ENCODE measurements at regions not wholly inside any gene's neighbourhood (a gene's known extent, or its start where the extent isn't known, plus 50 kb on each side); places are given as distances from the start of the nearest gene placed in this dataset.
"Not testable (repeated sequence)": the region's sequence is repeated elsewhere in the genome, so short reads cannot be mapped to it uniquely, and the experiment has no call there.

DNA sequence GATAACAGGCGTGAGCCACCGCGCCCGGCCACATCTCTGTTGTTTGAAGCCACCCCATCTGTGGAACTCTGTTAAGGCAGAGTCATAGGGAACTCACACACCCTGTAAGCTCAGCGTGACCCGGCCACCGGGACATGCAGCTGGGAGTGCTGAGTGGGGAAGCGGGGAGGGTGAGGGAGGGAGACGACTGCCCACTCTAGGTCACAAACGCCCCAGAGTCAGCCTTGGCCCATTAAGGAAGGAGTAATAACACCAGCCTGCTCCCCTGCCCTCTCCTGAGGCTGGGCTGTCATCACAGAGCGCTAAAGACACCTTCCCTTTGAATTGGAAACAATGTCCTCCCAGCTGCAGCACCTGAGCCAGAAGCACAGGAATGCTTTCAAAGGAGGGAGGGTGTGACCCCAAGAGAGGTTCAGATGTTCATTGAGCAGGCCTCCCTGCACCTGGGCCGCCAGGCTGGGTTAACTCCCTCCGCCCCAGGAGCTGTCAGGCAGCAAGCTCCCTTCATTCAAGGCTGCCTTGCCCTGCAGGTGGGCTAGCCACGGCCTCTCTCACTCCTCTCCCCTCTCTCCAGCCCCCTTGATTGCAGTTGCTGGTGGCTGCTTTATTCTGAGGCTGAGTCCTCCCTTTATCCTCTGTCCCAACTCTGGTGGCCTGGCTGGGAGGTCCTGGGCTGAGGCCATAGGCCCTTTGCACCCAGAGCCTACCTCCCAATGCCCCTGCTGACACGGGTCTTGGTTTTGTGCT lies 77.2 kb upstream of the HPCAL1 start:
- DNase-seq: peak; percentile 11

DNA sequence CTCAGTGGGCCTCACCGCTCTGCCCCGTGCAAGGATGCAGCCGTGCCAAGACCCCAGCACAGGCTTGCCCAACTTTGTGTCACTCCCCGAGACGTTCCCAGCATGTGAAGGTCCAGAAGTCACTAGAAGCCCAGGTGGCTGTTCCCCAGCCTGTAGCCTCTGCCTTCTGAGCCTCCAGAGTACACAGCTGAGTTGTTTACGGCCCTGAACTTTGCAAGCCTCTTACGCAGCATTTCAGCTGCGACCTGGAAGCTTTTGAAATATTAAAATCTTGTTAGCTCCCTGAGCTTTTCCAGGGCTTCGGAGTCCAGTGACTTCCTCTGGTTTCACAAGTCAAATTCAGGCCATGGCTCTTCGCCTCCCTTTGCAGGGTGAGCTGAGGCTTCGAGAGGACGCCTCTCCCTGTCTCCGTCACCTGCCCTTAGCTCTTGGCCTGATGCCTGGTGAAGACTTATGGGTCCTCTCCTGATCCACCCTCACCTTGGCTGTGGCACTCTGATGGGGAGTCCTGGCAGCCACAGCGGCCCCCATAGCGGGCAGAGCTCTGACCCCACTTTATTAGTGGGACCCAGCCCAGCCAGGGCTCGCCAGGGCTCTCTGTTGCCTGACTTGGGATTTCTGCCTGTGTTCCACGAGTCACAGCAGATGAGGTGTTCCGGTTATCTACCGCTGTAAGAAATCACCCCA lies 76.5 kb upstream of the HPCAL1 start:
- DNase-seq: peak; percentile 10

DNA sequence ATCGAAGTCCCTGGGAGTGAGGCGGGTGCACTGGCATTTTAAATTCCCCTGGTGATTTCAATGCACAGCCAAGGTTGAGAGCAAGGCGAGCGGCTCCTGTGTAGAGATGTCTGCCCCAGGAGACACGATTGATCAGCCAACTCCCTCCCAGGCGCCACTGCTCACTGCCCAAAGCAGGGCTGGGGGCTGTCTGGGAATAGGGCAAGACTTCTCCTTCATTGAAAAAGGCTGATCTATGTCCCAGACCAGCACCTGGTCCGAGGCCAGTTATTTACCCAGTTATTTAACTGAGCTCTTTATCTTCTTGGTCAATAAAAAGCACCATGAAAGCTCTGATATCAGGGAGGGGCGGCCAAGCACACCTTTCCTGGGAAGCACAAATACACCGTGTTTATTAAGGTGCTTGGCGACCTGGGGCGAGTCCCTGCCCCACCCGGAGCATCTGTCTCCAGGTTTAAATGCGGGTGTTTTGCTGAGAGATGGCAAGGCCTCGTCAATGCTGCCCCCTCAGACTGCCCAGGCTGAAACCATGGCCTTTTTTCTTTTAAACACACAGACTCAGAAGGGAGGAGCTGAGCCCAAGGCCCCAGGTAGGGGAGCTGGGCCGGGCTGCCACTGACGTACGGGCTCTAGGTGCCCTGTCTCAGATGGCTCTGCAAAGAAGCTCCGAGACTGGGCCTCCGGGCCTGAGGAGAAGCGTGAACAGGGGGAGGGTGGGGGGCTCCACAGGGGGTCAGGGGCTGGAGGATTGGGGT lies 73.9 kb upstream of the HPCAL1 start:
- peak; percentile 5 for DNase-seq

DNA sequence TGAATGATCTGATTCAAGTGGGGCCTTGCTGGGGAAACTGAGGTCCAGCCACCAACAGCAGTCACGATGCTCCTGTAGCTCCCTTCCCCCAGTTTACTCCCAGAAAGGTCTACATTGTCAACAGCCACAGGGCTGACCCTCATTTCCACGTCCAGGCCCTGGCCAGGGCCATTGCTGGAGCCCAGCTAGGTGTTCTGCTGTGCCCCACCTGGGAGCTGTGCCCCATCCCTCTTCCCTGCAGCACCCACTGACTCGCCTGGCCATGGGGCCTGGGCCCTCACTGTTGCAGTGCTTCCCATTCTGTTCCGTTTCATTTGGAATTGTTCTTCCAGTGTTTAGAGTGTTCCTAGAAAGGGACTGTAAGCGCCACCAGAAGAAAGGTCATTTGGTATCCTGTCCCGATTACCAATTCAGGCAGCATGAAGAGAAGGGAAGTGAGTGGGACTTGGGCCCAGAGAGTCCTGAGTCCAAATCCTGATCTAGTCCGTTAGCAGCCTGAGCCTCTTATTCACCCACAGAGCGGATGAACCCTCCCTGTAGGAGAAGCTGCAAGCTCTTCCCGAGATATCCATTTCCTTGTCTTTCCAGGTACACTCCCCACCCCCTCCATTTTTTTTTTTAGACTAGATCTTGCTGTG lies 73.1 kb upstream of the HPCAL1 start:
- DNase-seq: peak; percentile 9

DNA sequence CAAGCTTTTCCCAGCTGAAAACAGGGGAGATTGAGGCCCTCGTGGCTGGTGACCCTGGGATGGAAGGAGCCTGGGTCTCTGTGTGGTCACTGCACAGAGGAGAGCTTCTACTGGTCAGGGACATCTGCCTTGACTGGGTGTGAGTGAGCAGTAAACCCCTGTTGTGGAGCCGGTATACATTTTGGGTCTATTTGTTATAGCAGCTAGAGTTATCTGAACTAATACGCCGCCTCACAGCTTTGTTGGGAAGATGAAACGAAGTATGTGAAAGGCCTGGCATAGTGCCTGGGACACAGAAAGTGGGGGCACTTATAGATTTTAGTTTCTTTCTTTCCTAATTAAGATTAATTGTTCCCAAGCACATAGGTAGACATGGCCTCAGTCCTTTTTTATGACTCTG lies 72.2 kb upstream of the HPCAL1 start:
- DNase-seq: no peak

DNA sequence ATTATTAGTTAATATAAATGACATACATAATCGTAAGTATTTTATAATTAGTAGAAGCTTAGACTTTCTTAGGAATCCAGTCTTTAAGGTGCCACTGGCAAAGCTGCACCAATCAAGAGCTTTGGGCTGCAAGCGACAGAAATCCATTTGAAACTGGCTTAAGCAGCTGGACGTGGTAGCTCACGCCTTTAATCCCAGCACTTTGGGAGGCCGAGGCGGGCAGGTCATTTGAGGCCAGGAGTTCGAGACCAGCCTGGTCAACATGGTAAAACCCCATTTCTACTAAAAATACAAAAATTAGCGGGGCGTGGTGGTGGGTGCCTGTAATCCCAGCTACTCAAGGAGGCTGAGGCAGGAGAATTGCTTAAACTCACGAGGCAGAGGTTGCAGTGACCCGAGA lies 71.8 kb upstream of the HPCAL1 start:
- not testable (repeated sequence) for DNase-seq

DNA sequence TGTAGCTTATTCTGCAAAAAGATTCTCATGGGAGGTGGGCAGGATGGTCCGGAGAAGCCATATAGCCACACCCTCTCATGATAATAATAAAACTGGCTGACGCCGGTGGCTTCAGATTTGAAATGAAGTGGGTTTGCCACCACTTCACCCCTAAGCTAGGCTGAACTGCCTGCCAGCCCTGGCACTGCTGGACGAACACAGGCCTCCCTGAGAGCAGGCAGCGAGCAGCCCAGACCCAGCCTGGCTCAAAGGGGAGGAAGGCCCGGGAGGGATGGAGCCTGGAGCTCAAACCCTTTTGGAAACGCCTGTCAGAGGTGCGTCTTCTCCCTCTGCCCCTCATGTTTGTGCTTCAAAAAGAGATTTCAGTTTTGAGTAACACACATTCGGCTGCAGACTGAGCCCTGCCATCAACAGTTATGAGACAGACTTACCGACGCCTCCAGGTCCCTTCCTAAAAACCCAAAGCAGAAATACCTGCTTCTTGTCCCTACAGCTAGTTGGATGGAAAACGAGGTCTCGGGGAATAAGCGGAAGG lies 71.1 kb upstream of the HPCAL1 start:
- no peak for DNase-seq

DNA sequence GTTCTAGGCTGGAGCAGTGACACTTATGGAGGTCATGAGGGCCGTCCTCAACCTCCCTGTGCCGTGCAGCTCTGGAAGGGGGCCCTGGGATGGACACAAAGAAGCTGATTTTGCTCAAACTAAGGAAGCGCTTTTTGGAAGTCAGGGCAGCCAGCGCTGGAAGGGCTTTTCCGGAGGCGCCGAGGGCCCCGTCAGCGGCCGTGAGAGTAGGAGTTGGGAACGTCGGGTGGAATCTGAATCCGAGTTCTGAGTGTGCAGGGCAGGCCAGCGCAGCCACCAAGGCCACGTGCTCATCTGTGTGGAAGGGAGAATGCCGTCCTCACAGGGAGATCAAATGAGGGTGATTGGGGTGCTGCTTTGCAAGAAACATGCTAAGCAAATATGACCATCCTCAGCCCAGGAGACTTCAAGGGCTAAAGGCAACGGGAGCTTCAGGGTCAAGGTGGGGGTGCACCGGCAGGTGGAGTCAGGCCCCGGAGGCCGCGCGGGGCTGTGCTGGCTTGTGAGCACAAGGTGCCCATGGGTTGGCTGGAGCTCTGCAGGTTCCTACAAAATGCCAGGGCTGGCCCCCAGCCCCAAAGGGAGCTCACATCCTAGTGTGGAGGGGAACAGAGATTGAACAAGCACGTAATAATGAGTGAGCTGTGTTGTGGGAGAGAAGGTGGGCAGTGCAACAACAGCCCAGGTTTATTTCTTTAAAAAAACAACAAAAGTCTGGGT lies 70.4 kb upstream of the HPCAL1 start:
- DNase-seq: no peak

DNA sequence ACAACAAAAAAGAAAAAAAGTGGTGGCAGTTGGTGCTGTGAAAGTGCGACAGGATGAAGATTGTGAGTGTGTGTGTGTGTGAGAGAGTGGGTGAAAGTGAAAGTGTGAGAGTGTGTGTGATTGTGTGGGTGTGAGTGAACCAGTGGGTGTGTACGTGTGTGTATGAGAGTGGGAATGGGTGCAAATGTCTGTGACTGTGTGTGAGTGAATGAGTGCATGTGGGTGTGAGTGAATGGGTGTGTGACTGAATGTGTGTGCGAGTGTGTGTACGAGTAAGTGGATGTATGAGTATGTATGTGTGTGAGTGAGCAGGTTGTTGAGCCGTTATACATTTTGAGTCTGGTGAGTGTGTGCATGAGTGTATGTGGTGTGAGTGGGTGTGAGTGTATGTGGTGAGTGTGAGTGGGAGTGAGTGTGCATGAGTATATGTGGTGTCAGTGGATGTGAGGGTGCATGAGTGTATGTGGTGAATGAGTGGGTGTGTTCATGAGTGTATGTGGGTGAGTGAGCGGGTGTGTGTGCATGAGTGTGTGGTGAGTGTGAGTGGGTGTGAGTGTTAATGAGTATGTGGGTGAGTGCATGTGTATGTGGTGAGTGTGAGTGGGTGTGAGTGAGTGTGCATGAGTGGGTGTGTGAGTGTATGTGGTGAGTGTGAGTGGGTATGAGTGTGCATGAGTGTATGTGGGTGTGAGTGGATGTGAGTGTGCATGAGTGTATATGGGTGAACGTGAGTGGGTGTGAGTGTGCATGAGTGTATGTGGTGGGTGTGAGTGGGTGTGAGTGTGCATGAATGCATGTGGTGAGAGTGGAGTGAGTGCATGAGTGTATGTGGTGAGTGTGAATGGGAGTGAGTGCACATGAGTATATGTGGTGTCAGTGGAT lies 69.3 kb upstream of the HPCAL1 start:
- no peak for DNase-seq

DNA sequence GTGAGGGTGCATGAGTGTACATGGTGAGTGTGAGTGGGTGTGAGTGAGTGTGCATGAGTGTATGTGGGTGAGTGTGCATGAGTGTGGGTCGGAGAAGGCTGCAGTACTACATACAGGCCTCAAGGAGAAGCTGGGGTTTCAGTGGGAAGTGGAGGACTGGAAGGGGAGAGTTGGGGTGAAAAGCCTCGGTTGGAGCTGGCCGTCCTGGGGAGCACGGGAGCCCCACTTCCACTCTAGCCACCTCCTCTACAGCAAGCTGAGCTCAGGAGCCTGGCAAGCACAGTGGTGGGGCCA lies 68.7 kb upstream of the HPCAL1 start:
- DNase-seq: no peak

DNA sequence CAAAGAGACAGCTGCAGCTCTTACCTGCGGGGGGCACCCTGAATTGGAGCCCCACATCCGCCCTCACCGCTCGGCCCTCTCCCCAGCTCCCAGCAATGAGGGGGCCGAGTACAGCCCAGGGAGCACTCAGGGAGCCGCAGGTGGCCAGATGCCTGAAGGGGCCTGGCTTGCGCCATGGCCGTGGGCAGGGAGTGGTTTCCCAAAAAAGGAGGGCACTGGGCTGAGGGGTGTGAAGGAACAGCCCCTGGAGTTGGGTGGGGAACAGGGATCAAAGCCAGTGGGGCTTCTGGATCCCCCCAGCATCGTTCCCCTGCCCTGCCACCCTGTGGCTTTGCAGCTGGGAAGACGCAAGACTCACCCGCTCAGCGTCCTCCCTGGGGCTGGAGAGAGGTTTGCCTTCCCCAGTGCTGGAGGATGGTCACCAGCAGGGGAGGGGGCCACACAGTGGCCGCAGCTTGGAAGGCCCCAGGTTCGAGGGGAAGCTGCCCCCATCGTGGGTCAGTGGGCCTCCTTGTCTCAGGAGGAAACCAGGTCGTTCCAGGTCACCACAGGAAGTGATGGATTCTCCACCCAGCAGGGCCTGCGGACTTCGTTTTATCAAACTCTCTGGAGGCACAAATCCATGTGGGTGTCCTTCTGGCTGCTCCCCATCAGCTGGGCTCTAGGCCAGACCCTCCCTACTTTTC lies 68.2 kb upstream of the HPCAL1 start:
- no peak for DNase-seq

DNA sequence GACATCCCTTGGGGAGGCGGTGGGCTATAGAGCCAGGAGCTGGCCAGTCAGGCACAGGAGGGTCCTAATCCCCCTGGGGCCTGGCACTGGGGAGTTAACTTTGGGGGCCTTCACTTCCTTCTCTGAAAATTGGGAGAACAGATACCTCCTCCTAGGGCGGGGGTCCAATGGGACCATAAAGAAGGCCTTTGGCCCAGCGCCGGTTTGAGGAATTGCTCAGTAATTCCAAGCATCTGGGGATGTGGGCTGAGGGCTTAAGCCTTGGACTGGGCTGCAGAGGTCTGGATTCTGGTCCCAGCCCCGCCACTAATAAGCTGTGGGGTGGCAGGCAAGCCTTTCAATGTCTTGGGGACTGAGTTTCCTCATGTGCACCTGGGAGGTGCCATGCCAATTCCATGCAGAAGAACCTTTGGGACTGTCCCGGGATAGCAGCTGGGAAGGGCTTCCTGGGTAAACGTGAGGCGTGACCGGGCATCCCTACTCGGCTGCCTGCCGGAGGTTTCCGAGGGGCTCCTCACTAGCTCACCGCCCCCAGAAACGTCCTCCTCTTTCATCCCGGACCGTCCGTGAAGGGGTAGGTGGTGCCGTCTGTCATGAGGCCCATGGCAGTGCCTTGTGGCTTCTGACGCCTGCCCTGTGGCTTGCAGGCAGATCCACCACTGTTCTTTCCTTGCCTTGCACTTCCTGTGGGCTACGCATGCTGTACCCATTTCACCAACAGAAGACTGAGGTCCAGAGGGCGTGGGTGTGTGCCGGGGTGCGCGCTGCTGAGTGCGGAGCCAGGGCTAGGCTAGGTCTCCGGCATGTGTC lies 67.4 kb upstream of the HPCAL1 start:
- DNase-seq: no peak

DNA sequence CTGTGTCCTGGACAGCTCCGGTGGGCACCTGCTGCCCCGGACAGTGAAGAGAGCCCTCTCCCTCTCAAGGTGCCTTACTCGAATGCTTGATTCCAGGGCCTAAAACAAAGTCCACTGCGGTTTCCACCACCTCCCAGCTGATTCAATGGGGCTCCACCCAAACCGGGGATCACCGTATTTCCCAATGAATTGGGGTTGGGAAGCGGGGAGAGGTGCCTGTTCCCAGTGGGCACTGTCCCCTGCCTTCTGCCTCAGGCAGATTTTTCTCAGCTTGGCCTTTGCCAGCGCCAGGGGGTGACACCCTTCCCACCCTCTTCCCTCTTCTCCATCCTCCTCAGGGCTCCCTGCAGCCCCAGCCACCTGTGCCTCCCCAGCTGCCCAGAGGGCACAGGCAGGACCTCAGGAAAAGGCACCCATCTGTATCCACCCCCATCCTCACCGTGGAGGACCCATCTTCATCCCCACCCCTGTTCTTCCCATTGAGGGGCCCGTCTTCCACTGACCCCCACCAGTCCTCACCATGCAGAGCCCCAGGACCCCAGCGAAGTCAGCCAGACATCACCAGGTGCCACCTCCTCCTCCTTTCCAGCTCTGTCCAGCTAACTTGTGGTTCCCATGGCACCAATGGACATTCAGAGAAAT lies 66.7 kb upstream of the HPCAL1 start:
- no peak for DNase-seq

DNA sequence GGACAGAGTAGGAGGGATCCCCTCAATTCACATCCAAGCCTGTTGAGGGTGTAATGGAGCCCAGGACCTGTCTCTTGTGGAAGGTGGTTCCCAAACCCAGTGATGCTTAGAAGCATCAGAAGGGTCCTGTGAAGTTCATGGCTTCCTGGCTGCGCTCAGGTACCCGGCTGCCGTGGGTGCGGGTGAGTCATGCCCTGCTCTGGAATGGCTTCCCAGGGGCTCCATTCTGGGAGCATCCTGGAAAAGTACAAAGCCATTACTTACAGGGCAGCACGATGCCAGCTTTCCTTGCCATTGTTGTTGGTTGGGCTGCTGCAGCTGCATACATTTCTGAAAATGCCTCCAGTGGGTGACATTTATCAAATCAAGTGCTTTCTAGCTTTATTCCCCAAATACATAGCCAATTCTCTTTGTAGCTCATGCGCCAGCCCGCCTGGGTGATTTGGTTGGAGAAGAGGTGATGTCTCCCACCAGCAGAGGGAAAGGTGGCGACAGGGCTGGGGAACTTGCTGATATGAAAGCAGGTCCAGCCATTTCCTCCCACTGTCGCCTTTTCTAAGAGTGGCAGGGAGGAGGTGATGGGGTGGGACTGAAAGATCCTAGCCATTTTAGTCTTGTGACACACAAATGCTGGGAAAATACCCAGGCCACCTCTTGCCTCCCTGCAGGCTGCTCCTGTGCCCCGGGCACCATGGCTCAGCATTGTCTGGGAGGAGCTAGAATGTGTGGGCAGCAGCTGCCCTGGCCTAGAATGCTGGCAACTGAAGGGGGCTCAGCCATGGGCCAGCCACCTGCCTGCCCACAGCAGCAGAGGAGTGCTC lies 65.9 kb upstream of the HPCAL1 start:
- DNase-seq: no peak

DNA sequence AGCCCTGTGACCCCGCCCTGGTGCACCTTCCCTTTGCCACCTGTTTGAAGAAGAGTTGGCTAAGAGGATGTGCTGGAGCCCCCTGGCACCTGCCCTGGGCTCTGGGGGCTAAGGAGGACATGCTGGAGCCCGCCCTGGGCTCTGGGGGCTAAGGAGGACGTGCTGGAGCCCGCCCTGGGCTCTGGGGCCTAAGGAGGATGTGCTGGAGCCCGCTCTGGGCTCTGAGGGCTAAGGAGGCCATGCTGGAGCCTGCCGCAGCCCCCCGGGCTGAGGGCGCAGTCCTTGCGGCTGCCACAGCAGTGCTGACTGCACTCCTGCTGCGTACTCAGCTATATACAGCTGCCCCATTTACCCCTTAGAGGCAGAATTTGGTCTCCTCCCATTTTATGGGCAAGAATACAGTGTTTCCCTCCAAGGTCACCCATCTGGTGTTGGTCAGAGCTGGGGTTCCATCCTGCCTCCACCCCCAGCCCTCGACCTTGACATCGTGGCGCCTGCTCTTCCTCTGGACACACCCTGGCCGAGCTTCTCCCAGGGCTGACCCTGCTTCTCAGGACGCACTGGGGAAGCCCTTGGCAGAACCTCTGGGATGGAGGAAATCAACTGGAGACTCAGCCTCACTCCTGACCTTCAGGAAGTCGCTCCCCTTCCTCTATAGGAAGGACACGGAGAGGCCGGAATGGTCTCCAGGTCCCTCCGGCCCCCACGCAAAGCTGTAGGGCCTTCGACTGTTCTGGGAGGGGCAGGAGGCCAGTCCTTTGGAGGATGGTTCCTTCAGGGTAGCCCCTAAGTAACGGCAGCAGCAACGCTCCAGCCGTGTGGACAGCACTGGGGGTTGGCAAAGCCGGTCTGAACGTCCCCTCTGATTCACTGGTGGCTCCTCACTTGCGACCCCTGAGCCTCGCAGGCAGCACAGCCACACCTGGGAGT lies 65.0 kb upstream of the HPCAL1 start:
- no peak for DNase-seq

DNA sequence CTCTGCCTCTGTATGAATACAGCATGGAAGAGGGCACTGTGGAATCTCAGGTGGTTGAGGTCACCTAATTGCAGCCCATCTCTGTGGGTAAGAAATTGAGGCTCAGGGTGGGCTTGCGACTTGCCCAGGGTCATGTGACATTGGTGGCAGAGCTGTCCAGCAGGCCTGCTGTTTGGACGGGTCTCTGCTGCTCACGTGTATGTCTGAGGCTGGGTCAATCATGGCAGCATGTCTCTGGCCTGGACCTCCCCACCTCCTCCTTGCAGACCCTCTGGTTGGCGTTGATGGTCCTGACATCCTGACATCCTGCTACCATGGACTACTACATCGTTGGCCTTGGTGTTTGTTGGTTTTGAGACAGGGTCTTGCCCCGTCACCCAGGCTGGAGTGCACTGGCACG lies 64.3 kb upstream of the HPCAL1 start:
- DNase-seq: no peak

DNA sequence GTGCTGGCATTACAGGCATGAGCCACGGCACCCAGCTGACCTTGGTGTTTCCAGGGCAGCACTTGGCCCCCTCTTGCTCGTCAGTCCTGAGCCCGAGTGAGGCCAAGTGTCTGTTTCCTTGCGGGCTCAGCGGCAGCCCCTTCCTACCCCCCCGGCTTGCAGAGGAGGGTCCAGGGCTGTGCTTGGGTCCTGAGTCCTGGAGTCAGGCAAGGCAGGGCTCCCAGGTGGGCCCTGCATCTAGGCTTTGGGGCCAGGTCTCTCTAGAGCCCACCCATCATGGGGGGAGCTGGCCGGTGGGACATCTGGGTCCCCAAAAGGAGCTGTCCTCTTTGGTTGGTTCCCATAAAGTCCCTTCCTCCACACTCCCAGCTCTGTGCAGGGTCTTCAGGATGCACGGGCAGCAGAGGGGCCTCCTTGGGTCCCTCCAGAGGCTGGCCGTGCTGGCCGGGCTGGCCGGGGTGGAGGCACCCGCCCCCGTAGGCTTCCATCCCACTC lies 63.7 kb upstream of the HPCAL1 start:
- no peak for DNase-seq
